Activated CD8-positive, alpha-beta T cell treated with anti-CD3 and anti-CD28 coated beads for 36 hours (primary cell): ENCODE measurements at regions not wholly inside any gene's neighbourhood (a gene's known extent, or its start where the extent isn't known, plus 50 kb on each side); places are given as distances from the start of the nearest gene placed in this dataset.

ENCODE experiments used
- ATAC-seq: fragments of 200-7000 bp; cut with Tn5 transposase; one replicate; pipeline ENCODE4 v1.10.0; 2021; ENCODE audit warnings: mild to moderate bottlenecking, moderate library complexity
- CTCF ChIA-PET: fragments of 350-600 bp; sonication (Branson Sonifier 250); formaldehyde crosslinking; loops from one replicate; lab custom pipeline; 2021; ENCODE audit warnings: antibody characterized with exemption; lab: Charles Lee
- POLR2A ChIA-PET: fragments of 350-600 bp; sonication (Branson Sonifier 250); formaldehyde crosslinking; loops from one replicate; lab custom pipeline; 2021; ENCODE audit warnings: antibody characterized with exemption; lab: Charles Lee
- DNase-seq: peaks from one replicate; pipeline ENCODE4 v3.0.0-alpha.2; 2020
- H3K27ac Mint-ChIP-seq: one replicate; pipeline ENCODE4 v1.8.0; 2021; ENCODE audit warnings: mild to moderate bottlenecking, mixed read lengths
- H3K27me3 Mint-ChIP-seq: one replicate; pipeline ENCODE4 v1.8.0; 2021; ENCODE audit warnings: mixed read lengths
- H3K36me3 Mint-ChIP-seq: one replicate; pipeline ENCODE4 v1.8.0; 2021; ENCODE audit warnings: low read depth, mixed read lengths
- H3K4me1 Mint-ChIP-seq: one replicate; pipeline ENCODE4 v1.8.0; 2021; ENCODE audit warnings: low read depth, mixed read lengths
- H3K4me3 Mint-ChIP-seq: one replicate; pipeline ENCODE4 v1.8.0; 2021; ENCODE audit warnings: mild to moderate bottlenecking, moderate library complexity, mixed read lengths
- H3K9me3 Mint-ChIP-seq: one replicate; pipeline ENCODE4 v1.8.0; 2021; ENCODE audit warnings: mixed read lengths
- intact Hi-C: fragments of 100-400 bp; cut with micrococcal nuclease; formaldehyde crosslinking; loops from one replicate; pipeline ENCODE4 v1.10.0; 2022
- TF ChIP-seq, protein P1 (sequence below): fragments of 200-600 bp; IDR thresholded peaks from one replicate; pipeline ENCODE4 v1.8.0; 2022; ENCODE audit warnings: antibody characterized with exemption, mild to moderate bottlenecking

DNA sequence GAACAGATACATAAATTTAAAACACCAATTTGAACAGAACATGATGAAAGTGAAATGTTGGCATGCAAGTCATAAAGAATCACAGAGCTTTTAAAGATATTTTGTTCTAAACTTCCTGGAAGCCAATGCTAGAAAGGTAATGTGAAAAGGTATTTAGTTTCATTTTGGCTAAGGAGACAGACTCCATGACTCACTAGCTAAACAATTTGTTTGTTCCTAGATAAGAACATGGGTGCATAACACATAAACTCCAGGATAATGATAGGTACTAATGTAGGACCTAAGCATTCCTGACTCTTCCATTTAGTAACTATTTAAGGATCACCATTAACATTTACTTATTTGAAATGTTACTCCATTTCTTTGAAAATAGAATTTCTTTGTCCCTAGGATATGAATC is 292.5 kb upstream of the CNTNAP5 start:
- CTCF ChIA-PET, result no interaction called here
- H3K4me3 Mint-ChIP-seq, result no peak overlapping the region

DNA sequence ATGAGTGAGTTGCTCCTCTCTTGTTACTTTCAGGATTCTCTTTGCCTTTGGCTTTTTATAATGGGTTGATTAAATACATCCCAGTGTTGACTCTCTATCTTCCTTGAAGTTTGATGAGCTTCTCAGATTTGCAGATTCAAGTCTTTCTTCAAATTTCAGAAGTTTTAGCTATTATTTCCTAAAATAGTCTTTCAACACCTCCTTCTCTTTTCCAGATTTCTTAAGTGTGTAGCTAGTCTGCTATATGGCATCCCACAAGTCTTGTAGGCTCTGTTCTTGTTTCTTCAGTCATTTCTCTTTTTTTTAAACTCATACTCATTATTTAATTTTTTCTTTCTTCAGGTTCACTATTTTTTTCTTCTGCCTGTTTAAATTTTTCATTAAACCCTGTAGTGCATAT is 287.7 kb upstream of the CNTNAP5 start:
- no peaks in the 10 kb centered on the region for H3K36me3 Mint-ChIP-seq
- H3K4me1 Mint-ChIP-seq, result no peaks in the 10 kb centered on the region
- ChIA-PET POLR2A (no interaction called here), CTCF (no interaction called here)
- H3K27me3 Mint-ChIP-seq, result no peaks in the 10 kb centered on the region
- no peak for DNase-seq
- H3K4me3 Mint-ChIP-seq, result no peak overlapping the region
- H3K27ac Mint-ChIP-seq, result no peak overlapping the region
- no peak for ATAC-seq
- TF ChIP-seq, protein P1, sequence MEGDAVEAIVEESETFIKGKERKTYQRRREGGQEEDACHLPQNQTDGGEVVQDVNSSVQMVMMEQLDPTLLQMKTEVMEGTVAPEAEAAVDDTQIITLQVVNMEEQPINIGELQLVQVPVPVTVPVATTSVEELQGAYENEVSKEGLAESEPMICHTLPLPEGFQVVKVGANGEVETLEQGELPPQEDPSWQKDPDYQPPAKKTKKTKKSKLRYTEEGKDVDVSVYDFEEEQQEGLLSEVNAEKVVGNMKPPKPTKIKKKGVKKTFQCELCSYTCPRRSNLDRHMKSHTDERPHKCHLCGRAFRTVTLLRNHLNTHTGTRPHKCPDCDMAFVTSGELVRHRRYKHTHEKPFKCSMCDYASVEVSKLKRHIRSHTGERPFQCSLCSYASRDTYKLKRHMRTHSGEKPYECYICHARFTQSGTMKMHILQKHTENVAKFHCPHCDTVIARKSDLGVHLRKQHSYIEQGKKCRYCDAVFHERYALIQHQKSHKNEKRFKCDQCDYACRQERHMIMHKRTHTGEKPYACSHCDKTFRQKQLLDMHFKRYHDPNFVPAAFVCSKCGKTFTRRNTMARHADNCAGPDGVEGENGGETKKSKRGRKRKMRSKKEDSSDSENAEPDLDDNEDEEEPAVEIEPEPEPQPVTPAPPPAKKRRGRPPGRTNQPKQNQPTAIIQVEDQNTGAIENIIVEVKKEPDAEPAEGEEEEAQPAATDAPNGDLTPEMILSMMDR, result no peak
- intact Hi-C loops, result no loop called here
- H3K9me3 Mint-ChIP-seq, result peaks cover 5% of the 10 kb centered on the region

More for the DNA sequence above, 292.5 kb upstream of the CNTNAP5 start:
- Mint-ChIP-seq H3K36me3 (no peaks in the 10 kb centered on the region), H3K27ac (no peak overlapping the region), H3K9me3 (peaks cover 6% of the 10 kb centered on the region), H3K4me1 (no peaks in the 10 kb centered on the region), H3K27me3 (no peaks in the 10 kb centered on the region)
- no peak for DNase-seq
- ATAC-seq, result no peak
- POLR2A ChIA-PET, result no interaction called here
- intact Hi-C loops, result no loop called here
- TF ChIP-seq, protein P1, result no peak

DNA sequence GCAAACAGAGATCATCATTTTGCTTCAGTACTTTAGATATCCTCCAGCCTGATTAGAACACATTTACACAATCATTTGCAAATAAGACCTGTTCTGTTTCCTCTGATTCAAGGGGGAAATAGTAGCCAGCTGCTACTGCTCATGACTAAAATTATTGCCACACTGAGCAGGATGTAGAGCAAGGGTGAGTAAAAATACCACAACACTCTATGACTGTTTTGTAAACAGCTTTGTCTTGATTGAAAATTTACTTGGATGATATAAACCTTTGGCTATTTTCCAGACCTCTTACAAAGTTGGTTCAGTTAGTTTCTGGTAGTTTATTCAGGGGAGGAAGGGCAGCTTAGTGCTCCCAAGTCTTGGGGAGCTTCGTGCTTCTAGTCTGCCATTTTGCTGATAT is 286.4 kb upstream of the CNTNAP5 start:
- TF ChIP-seq, protein P1, result no peak

DNA sequence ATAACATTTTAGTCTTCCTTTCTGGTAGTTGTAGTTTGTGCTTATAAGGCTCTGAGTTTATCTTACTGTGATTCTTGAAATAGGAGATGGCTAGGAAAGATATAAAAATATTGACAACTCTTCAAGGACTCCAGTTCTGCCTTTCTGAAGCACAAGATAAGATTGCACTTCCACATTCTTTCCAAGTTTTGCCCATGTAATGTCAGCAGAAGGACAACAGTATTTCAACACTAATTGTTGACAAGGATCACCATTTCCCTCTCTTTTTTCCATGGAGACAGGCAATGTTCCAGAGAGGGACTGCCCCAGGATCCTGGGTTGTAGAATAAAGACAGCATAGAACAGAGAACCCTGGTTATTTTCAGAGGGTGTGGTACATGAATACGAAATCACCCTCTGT is 279.1 kb upstream of the CNTNAP5 start:
- no peak overlapping the region for H3K4me3 Mint-ChIP-seq
- CTCF ChIA-PET, result no interaction called here
- no peaks in the 10 kb centered on the region for H3K27me3 Mint-ChIP-seq
- intact Hi-C loops, result no loop called here
- peaks cover 6% of the 10 kb centered on the region for H3K9me3 Mint-ChIP-seq
- no peaks in the 10 kb centered on the region for H3K4me1 Mint-ChIP-seq
- TF ChIP-seq, protein P1, result no peak
- DNase-seq (no peak), ATAC-seq (no peak)
- H3K36me3 Mint-ChIP-seq, result no peaks in the 10 kb centered on the region
- POLR2A ChIA-PET, result no interaction called here
- no peak overlapping the region for H3K27ac Mint-ChIP-seq

More for the DNA sequence above, 286.4 kb upstream of the CNTNAP5 start:
- no peaks in the 10 kb centered on the region for H3K36me3 Mint-ChIP-seq
- no peak overlapping the region for H3K4me3 Mint-ChIP-seq
- no peak for DNase-seq
- POLR2A ChIA-PET, result no interaction called here
- intact Hi-C loops, result no loop called here
- H3K9me3 Mint-ChIP-seq, result peaks cover 5% of the 10 kb centered on the region
- H3K4me1 Mint-ChIP-seq, result no peaks in the 10 kb centered on the region
- ATAC-seq, result no peak
- CTCF ChIA-PET, result no interaction called here
- no peak overlapping the region for H3K27ac Mint-ChIP-seq
- no peaks in the 10 kb centered on the region for H3K27me3 Mint-ChIP-seq

DNA sequence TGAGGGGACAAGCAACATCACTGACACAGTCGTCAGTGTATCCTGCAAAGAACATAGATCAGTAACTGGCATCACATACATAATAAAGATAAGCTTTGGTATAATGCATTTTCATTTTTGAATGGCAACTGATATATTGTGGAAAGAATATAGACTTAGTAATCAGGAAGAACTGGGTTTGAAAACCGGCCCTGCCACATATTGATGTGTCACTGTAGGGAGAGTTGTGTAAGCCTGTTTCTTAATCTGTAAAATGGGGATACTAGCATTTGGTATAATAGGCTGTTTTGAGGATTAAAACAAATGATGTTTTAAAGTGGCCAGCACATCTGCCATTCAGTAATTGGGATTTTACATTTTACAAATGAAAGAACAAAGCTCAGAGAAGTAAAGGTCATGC is 277.8 kb upstream of the CNTNAP5 start:
- H3K4me1 Mint-ChIP-seq, result no peaks in the 10 kb centered on the region
- TF ChIP-seq, protein P1, result no peak
- peaks cover 6% of the 10 kb centered on the region for H3K9me3 Mint-ChIP-seq
- H3K27ac Mint-ChIP-seq, result no peak overlapping the region
- ATAC-seq, result no peak
- ChIA-PET CTCF (no interaction called here), POLR2A (no interaction called here)
- intact Hi-C loops, result no loop called here
- DNase-seq, result no peak
- no peaks in the 10 kb centered on the region for H3K36me3 Mint-ChIP-seq
- no peaks in the 10 kb centered on the region for H3K27me3 Mint-ChIP-seq
- no peak overlapping the region for H3K4me3 Mint-ChIP-seq
